ENCODE measurements at regions not wholly inside any gene's neighbourhood (a gene's known extent, or its start where the extent isn't known, plus 50 kb on each side); places are given as distances from the start of the nearest gene placed in this dataset.

DNA sequence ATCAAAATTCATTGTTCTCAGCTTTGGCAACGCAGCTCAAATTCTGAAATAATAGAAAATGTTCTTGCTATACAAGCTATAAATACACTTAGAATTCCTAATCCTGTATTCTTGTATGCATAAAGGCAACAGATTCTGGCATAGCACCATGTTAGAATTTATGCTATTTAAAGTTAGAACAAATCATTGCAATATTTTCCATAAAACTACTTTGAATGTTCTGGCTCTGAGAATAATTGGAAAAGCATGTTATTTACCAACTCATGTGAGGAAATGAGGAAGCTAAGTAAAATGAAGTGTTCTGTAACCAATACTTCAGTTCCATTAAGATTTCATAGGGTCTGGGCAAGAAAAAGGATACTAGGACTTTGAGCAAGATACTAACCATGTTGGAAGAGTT, 888.9 kb downstream of the SQOR start:
- ChIA-PET RAD21 (ENCODE audit: unreplicated experiment) (no interaction called here), POLR2A (no interaction called here), SMC1A (ENCODE audit: uncharacterized antibody, unreplicated experiment) (no interaction called here), CTCF (interaction anchor here (0.7 kb wide), 1 partner anchor 670 kb away, joined by 3 read pairs; no protein-coding TSS in a partner anchor)
- in situ Hi-C loops (cut with MboI) = no loop called here
- Histone ChIP-seq H3K9ac (ENCODE audit: control insufficient read depth, insufficient read depth, low read length) (no peak overlapping the region), H4K20me1 (ENCODE audit: control insufficient read depth, insufficient read depth) (no peaks in the 10 kb centered on the region), H3K36me3 (ENCODE audit: control insufficient read depth in 2 of 2, insufficient read depth in 2 of 2, low read length in 1 of 2) (no peaks in the 10 kb centered on the region), H3K4me1 (ENCODE audit: control insufficient read depth, insufficient read depth, low read length) (no peaks in the 10 kb centered on the region), H3K4me2 (ENCODE audit: control insufficient read depth, insufficient read depth) (no peak overlapping the region), H3K27ac (ENCODE audit: control insufficient read depth, insufficient read depth) (no peak overlapping the region), H2AFZ (ENCODE audit: control insufficient read depth, low read depth, low read length) (no peak overlapping the region), H3K4me3 (no peak overlapping the region), H3K27me3 (replicated peaks in 1 of 2; ENCODE audit: control insufficient read depth in 2 of 2, insufficient read depth in 2 of 2, low read length in 1 of 2) (no peaks in the 10 kb centered on the region), H3K79me2 (ENCODE audit: control insufficient read depth, insufficient read depth, low read length) (no peaks in the 10 kb centered on the region), H3K9me3 (replicated peaks; ENCODE audit: control insufficient read depth, insufficient read depth, low read length) (no peaks in the 10 kb centered on the region)
- ATAC-seq (no peak), FAIRE-seq (no peak), DNase-seq (ENCODE audit: low read depth, low spot score) (no peak)
- no TSS peak for BruUV-seq (replicated peaks)
- WGBS (ENCODE audit: insufficient coverage, insufficient replicate concordance, low lambda C conversion rate, missing lambda C conversion rate) = 0% methylated on average over 1 of the region's 1 CpG
- TF ChIP-seq CREB1 (IDR thresholded peaks at IDR 0.05; ENCODE audit: low read depth) = no peak
- TF ChIP-seq ZNF687 (IDR thresholded peaks at IDR 0.05) = no peak
- no peak for TF ChIP-seq KAT2A (conservative IDR thresholded peaks at IDR 0.05; ENCODE audit: control insufficient read depth, low read depth, low read length)
- no peak for TF ChIP-seq PAX5 (IDR thresholded peaks at IDR 0.05; ENCODE audit: borderline replicate concordance, low read depth, low read length)
- no peak for TF ChIP-seq STAT3 (IDR thresholded peaks at IDR 0.05; ENCODE audit: low read depth, low read length)
- no peak for TF ChIP-seq BHLHE40 (IDR thresholded peaks at IDR 0.05; ENCODE audit: borderline replicate concordance in 1 of 2, low read depth in 2 of 2, low read length in 1 of 2)
- no peak for TF ChIP-seq ZNF622 (IDR thresholded peaks at IDR 0.05)
- TF ChIP-seq MXI1 (IDR thresholded peaks at IDR 0.05; ENCODE audit: low read depth, low read length) = no peak
- intact Hi-C loops (cut with micrococcal nuclease; ENCODE audit: unreplicated experiment) = no loop called here

Data from GM12878 (cell line).